MM.1S (cell line): ENCODE measurements at regions not wholly inside any gene's neighbourhood (a gene's known extent, or its start where the extent isn't known, plus 50 kb on each side); places are given as distances from the start of the nearest gene placed in this dataset.

Experiments
- DNase-seq: peaks from one replicate; pipeline ENCODE4 v3.0.0-alpha.2; 2015
- H2AFZ ChIP-seq: fragments of 300-600 bp; sonication (generic); 2 replicates; pipeline ENCODE4 v1.6.0; 2016; ENCODE audit warnings: antibody characterized with exemption, low read length
- H3F3A ChIP-seq: fragments of 300-600 bp; sonication (generic); 2 replicates; pipeline ENCODE4 v1.6.1; 2016; ENCODE audit warnings: mild to moderate bottlenecking, antibody characterized with exemption, low read length, moderate library complexity, mixed read lengths; ENCODE audit not compliant: insufficient read depth
- H3K27ac ChIP-seq: fragments of 300-600 bp; sonication (generic); 2 replicates; pipeline ENCODE4 v1.5.1; 2016; ENCODE audit warnings: mild to moderate bottlenecking, low read length
- H3K27me3 ChIP-seq: fragments of 300-600 bp; sonication (generic); replicated peaks from 2 replicates; pipeline ENCODE4 v1.6.0; 2016; ENCODE audit warnings: low read length; ENCODE audit not compliant: insufficient read depth
- H3K36me3 ChIP-seq: fragments of 300-600 bp; sonication (generic); replicated peaks from 2 replicates; pipeline ENCODE4 v1.6.1; 2016; ENCODE audit warnings: mild to moderate bottlenecking, low read length, mixed read lengths; ENCODE audit not compliant: insufficient read depth
- H3K4me1 ChIP-seq: fragments of 300-600 bp; sonication (generic); 2 replicates; pipeline ENCODE4 v1.6.1; 2016; ENCODE audit warnings: low read length, mixed read lengths
- H3K4me2 ChIP-seq: fragments of 300-600 bp; sonication (generic); 2 replicates; pipeline ENCODE4 v1.6.0; 2016; ENCODE audit warnings: low read depth, low read length
- H3K4me3 ChIP-seq: fragments of 300-600 bp; sonication (generic); 2 replicates; pipeline ENCODE4 v1.5.1; 2016; ENCODE audit warnings: low read length, mixed read lengths
- H3K79me2 ChIP-seq: fragments of 300-600 bp; sonication (generic); 2 replicates; pipeline ENCODE4 v1.6.1; 2016; ENCODE audit warnings: mixed run types, low read length, mixed read lengths
- H3K9ac ChIP-seq: fragments of 300-600 bp; sonication (generic); 2 replicates; pipeline ENCODE4 v1.6.1; 2016; ENCODE audit warnings: low read length, mixed read lengths
- H3K9me2 ChIP-seq: fragments of 300-600 bp; sonication (generic); replicated peaks from 2 replicates; pipeline ENCODE4 v1.6.1; 2016; ENCODE audit warnings: mild to moderate bottlenecking, low read length, mixed read lengths; ENCODE audit not compliant: insufficient read depth
- H3K9me3 ChIP-seq: fragments of 300-600 bp; sonication (generic); replicated peaks from 2 replicates; pipeline ENCODE4 v1.6.1; 2016; ENCODE audit warnings: mild to moderate bottlenecking, low read length, mixed read lengths; ENCODE audit not compliant: insufficient read depth
- H4K20me1 ChIP-seq: fragments of 300-600 bp; sonication (generic); 2 replicates; pipeline ENCODE4 v1.6.1; 2016; ENCODE audit warnings: mild to moderate bottlenecking, low read length, moderate library complexity, mixed read lengths; ENCODE audit not compliant: insufficient read depth
- CTCF ChIP-seq: fragments of 300-600 bp; sonication (generic); IDR thresholded peaks from 2 replicates; pipeline ENCODE4 v1.5.1; 2016; ENCODE audit warnings: antibody characterized with exemption, low read length, mixed read lengths
- EZH2 ChIP-seq: fragments of 300-600 bp; sonication (generic); optimal IDR thresholded peaks from 2 replicates; pipeline ENCODE3; 2017; ENCODE audit warnings: low read depth, mild to moderate bottlenecking, antibody characterized with exemption, low read length, mixed read lengths
- EZH2phosphoT487 ChIP-seq: fragments of 300-600 bp; sonication (generic); IDR thresholded peaks from 2 replicates; pipeline ENCODE4 v1.6.1; 2018; ENCODE audit warnings: antibody characterized with exemption, low read length

DNA sequence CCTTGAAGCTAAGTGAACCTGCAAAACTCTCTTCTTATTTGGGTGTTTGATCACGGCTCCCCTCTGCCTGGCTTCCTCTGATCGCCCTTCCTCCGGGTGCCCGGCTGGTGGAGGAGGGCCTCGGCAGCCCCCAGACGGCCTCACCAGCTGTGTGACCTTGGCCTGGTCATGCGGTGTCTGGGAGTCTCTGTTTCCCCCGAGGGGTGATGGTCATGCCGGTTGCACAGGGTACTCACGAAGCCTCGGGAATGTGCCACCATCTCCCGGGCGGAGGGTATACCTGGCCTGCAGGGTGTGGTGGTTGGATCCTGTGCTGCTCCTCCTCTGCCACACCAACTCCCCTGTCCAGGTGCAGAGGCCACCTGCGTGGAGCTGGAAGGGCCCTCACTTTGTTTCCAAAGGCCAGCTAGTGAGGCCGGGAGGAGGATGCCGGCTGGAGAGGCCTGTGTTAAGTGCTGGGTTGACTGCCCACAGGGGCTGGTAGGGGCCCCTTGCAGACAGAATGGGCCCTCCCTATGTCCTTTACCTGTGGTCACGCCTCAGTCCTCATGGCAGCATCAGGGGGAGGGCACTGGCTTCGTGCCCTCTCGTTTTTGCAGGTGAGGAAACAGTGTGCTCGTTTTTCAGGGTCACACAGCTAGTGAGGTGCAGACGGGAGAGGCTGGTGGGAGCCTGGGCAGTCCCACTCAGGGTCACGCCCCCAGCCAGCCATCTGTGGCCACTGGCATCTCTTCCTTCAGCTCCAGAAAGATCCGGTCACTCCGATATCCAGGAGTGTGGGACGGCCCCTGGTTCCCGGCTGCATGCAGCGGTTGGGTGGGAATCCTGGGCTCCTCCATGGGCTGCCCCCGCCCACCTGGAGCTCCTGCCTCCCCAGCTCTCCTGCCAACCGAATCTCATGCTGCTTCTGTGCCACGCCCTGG, 148.5 kb upstream of the GSE1 start:
- DNase-seq, result no peak
- no peak overlapping the region for H3K27ac ChIP-seq
- H3K4me1 ChIP-seq, result no peaks in the 10 kb centered on the region
- H3K4me2 ChIP-seq, result no peak overlapping the region
- no peaks in the 10 kb centered on the region for H3F3A ChIP-seq
- H4K20me1 ChIP-seq, result no peaks in the 10 kb centered on the region
- no peaks in the 10 kb centered on the region for H3K79me2 ChIP-seq
- H3K36me3 ChIP-seq, result no peaks in the 10 kb centered on the region
- H3K9me3 ChIP-seq, result no peaks in the 10 kb centered on the region
- H2AFZ ChIP-seq, result no peak overlapping the region
- TF ChIP-seq EZH2phosphoT487 (no peak), CTCF (no peak), EZH2 (no peak)
- no peak overlapping the region for H3K4me3 ChIP-seq
- peaks cover 74% of the 10 kb centered on the region for H3K27me3 ChIP-seq
- no peaks in the 10 kb centered on the region for H3K9me2 ChIP-seq
- H3K9ac ChIP-seq, result no peak overlapping the region

- H3K9ac ChIP-seq, result no peak overlapping the region
- H3F3A ChIP-seq, result no peaks in the 10 kb centered on the region
- H3K27me3 ChIP-seq, result peaks cover 72% of the 10 kb centered on the region
- H4K20me1 ChIP-seq, result no peaks in the 10 kb centered on the region
- no peak for DNase-seq
- no peak overlapping the region for H3K4me3 ChIP-seq
- no peaks in the 10 kb centered on the region for H3K36me3 ChIP-seq
- H3K9me3 ChIP-seq, result no peaks in the 10 kb centered on the region
- H3K4me2 ChIP-seq, result no peak overlapping the region
- H3K79me2 ChIP-seq, result no peaks in the 10 kb centered on the region
- H3K9me2 ChIP-seq, result no peaks in the 10 kb centered on the region
- no peaks in the 10 kb centered on the region for H3K4me1 ChIP-seq
- H3K27ac ChIP-seq, result no peak overlapping the region
- no peak overlapping the region for H2AFZ ChIP-seq
- TF ChIP-seq CTCF (no peak), EZH2phosphoT487 (no peak), EZH2 (no peak)
Observed at GRCh38 chr16:85465328-85466303, 147.5 kb upstream of the GSE1 start.

DNA sequence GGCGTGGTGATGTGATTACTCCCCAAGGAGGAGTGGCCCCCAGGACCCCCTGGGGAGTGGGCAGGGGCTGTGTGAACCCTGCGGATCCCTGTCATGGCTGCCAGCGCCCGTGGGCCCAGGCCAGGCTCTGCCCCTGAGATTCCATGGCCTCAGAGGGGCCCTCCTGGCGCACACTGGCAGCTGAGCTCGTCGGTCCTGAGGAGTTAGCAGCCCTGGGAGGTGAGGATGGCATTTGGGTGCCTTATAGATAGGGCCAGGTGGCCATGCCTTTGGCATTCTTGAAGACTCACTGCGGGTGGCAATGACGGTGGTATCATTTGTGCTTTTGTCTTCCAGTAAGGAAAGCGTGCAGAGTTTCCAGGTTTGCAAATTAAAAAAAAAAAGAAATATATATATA, 146.8 kb upstream of the GSE1 start:
- Histone ChIP-seq H3K9me3 (no peaks in the 10 kb centered on the region), H2AFZ (no peak overlapping the region), H3F3A (no peaks in the 10 kb centered on the region), H3K9ac (no peak overlapping the region), H3K79me2 (no peaks in the 10 kb centered on the region), H3K27me3 (peaks cover 72% of the 10 kb centered on the region), H3K4me1 (no peaks in the 10 kb centered on the region), H3K4me2 (no peak overlapping the region), H3K36me3 (no peaks in the 10 kb centered on the region), H3K9me2 (no peaks in the 10 kb centered on the region), H3K4me3 (no peak overlapping the region), H4K20me1 (no peaks in the 10 kb centered on the region), H3K27ac (no peak overlapping the region)
- no peak for DNase-seq
- TF ChIP-seq EZH2, result no peak
- no peak for TF ChIP-seq EZH2phosphoT487
- TF ChIP-seq CTCF, result no peak
